IMR-90 (cell line): ENCODE measurements at regions not wholly inside any gene's neighbourhood (a gene's known extent, or its start where the extent isn't known, plus 50 kb on each side); places are given as distances from the start of the nearest gene placed in this dataset.
A peak's percentile ranks its signal among the peaks of the same experiment; 100 is the strongest.

Source experiments
- ATAC-seq: fragments of 200-7000 bp; cut with Tn5 transposase; 2 replicates; pipeline ENCODE4 v1.9.1; 2020; ENCODE audit warnings: low read depth, mild to moderate bottlenecking, moderate library complexity
- BruUV-seq: library from RNA; stranded (reverse); fragments of 400-500 nt; replicated peaks from 2 replicates; lab custom pipeline; 2021; lab: Mats Ljungman, UMichigan
- CTCF ChIA-PET: fragments of 300-600 bp; formaldehyde crosslinking; extraction: SDS; loops from one replicate; lab custom pipeline; 2021; ENCODE audit warnings: antibody characterized with exemption; lab: Yijun Ruan, JAX
- POLR2A ChIA-PET: fragments of 300-600 bp; sonication (Branson Sonifier 250); formaldehyde crosslinking; loops from one replicate; lab custom pipeline; 2022; ENCODE audit warnings: antibody characterized with exemption; ENCODE audit not compliant: unreplicated experiment; lab: Charles Lee
- DNase-seq: peaks from one replicate; pipeline ENCODE4 v3.0.0; 2013
- H2AFZ ChIP-seq: replicated peaks from 2 replicates; pipeline ENCODE3; 2013; ENCODE audit warnings: low read length, mild to moderate bottlenecking; ENCODE audit not compliant: poor library complexity
- H2AK5ac ChIP-seq: 2 replicates; pipeline ENCODE4 v1.6.1; 2013; ENCODE audit warnings: low read depth, low read length, inconsistent platforms
- H2AK9ac ChIP-seq: replicated peaks from 2 replicates; pipeline ENCODE3; 2013; ENCODE audit warnings: mild to moderate bottlenecking, low read depth, low read length, moderate library complexity; ENCODE audit not compliant: poor library complexity
- H2BK120ac ChIP-seq: 2 replicates; pipeline ENCODE4 v1.6.1; 2013; ENCODE audit warnings: low read depth, low read length, inconsistent platforms
- H2BK15ac ChIP-seq: 3 replicates; pipeline ENCODE4 v1.6.1; 2013; ENCODE audit warnings: low read depth, low read length, inconsistent platforms
- H2BK20ac ChIP-seq: 2 replicates; pipeline ENCODE4 v1.6.1; 2013; ENCODE audit warnings: low read depth, mild to moderate bottlenecking, inconsistent platforms, low read length, moderate library complexity
- H2BK5ac ChIP-seq: 2 replicates; pipeline ENCODE4 v1.6.1; 2013; ENCODE audit warnings: mild to moderate bottlenecking, low read depth, low read length, inconsistent platforms; ENCODE audit not compliant: poor library complexity, severe bottlenecking
- H3K14ac ChIP-seq: replicated peaks from 2 replicates; pipeline ENCODE4 v1.6.1; 2013; ENCODE audit warnings: low read depth, low read length, inconsistent platforms
- H3K18ac ChIP-seq: 2 replicates; pipeline ENCODE4 v1.6.1; 2013; ENCODE audit warnings: low read depth, low read length, control low read depth
- H3K23ac ChIP-seq: 2 replicates; pipeline ENCODE4 v1.6.1; 2013; ENCODE audit warnings: low read depth, low read length, inconsistent platforms
- H3K27ac ChIP-seq: 2 replicates; pipeline ENCODE4 v1.5.1; 2013; ENCODE audit warnings: mild to moderate bottlenecking, control low read depth, low read length; ENCODE audit not compliant: insufficient read depth
- H3K27me3 ChIP-seq: 2 replicates; pipeline ENCODE4 v1.6.1; 2013; ENCODE audit warnings: low read length; ENCODE audit not compliant: control insufficient read depth, insufficient read depth
- H3K36me3 ChIP-seq: 2 replicates; pipeline ENCODE4 v1.6.1; 2013; ENCODE audit warnings: low read length, mixed read lengths; ENCODE audit not compliant: control insufficient read depth, insufficient read depth
- H3K4ac ChIP-seq: 2 replicates; pipeline ENCODE4 v1.6.1; 2013; ENCODE audit warnings: low read depth, low read length, inconsistent platforms
- H3K4me1 ChIP-seq: 2 replicates; pipeline ENCODE4 v1.6.1; 2013; ENCODE audit warnings: low read length, mixed read lengths; ENCODE audit not compliant: control insufficient read depth, insufficient read depth
- H3K4me2 ChIP-seq: 2 replicates; pipeline ENCODE4 v1.6.1; 2013; ENCODE audit warnings: low read depth, mild to moderate bottlenecking, control low read depth, low read length, moderate library complexity
- H3K4me3 ChIP-seq: 2 replicates; pipeline ENCODE4 v1.5.1; 2013; ENCODE audit warnings: low read depth, mild to moderate bottlenecking, control low read depth, low read length, moderate library complexity; ENCODE audit not compliant: insufficient read depth
- H3K56ac ChIP-seq: 2 replicates; pipeline ENCODE4 v1.6.1; 2013; ENCODE audit warnings: low read length, inconsistent platforms; ENCODE audit not compliant: insufficient read depth; ENCODE audit errors: extremely low read depth
- H3K79me1 ChIP-seq, 2 experiments: 2 replicates each; pipeline ENCODE4 v1.6.1; 2013; ENCODE audit warnings: low read length in 2 of 2, inconsistent platforms in 1 of 2, low read depth in 1 of 2
- H3K9ac ChIP-seq: 2 replicates; pipeline ENCODE4 v1.6.1; 2013; ENCODE audit warnings: low read depth, low read length, control low read depth
- H3K9me1 ChIP-seq: 2 replicates; pipeline ENCODE4 v1.6.1; 2013; ENCODE audit warnings: low read length, inconsistent platforms; ENCODE audit not compliant: insufficient read depth
- H3K9me3 ChIP-seq: 2 replicates; pipeline ENCODE4 v1.6.1; 2013; ENCODE audit warnings: low read length; ENCODE audit not compliant: control insufficient read depth, insufficient read depth
- H4K20me1 ChIP-seq: 2 replicates; pipeline ENCODE4 v1.6.1; 2013; ENCODE audit warnings: low read length, inconsistent platforms; ENCODE audit not compliant: insufficient read depth
- H4K5ac ChIP-seq: 2 replicates; pipeline ENCODE4 v1.6.1; 2013; ENCODE audit warnings: mild to moderate bottlenecking, low read depth, low read length, control low read depth
- H4K8ac ChIP-seq, 2 experiments: 2 replicates each; pipeline ENCODE4 v1.6.1; 2013; ENCODE audit warnings: low read depth in 2 of 2, low read length in 2 of 2, control low read depth in 1 of 2, inconsistent platforms in 1 of 2
- H4K91ac ChIP-seq: 2 replicates; pipeline ENCODE4 v1.6.1; 2013; ENCODE audit warnings: low read depth, low read length, inconsistent platforms; ENCODE audit not compliant: insufficient read depth
- BHLHE40 ChIP-seq: fragments of 150-350 bp; IDR thresholded peaks from 2 replicates; pipeline ENCODE4 v1.6.1; 2016; ENCODE audit warnings: mild to moderate bottlenecking, low read depth, low read length
- CEBPB ChIP-seq: IDR thresholded peaks from 2 replicates; pipeline ENCODE4 v1.6.1; 2012; ENCODE audit warnings: low read depth, low read length, improper control_type of control experiment
- CHD1 ChIP-seq: IDR thresholded peaks from 2 replicates; pipeline ENCODE4 v1.6.1; 2012; ENCODE audit warnings: low read depth, low read length, improper control_type of control experiment
- CTCF ChIP-seq: conservative IDR thresholded peaks from 2 replicates; pipeline ENCODE4 v1.5.1; 2012; ENCODE audit warnings: mild to moderate bottlenecking, low read depth, low read length, improper control_type of control experiment
- FOS ChIP-seq: fragments of 150-350 bp; IDR thresholded peaks from 2 replicates; pipeline ENCODE4 v1.6.1; 2016; ENCODE audit warnings: low read depth, low read length
- MAZ ChIP-seq: IDR thresholded peaks from 2 replicates; pipeline ENCODE4 v1.6.1; 2012; ENCODE audit warnings: low read depth, mild to moderate bottlenecking, low read length, improper control_type of control experiment, moderate library complexity, borderline replicate concordance
- NFE2L2 ChIP-seq: fragments of 150-350 bp; IDR thresholded peaks from 2 replicates; pipeline ENCODE4 v1.6.1; 2016; ENCODE audit warnings: low read depth, mild to moderate bottlenecking, low read length
- RAD21 ChIP-seq: IDR thresholded peaks from 2 replicates; pipeline ENCODE4 v1.6.1; 2012; ENCODE audit warnings: low read length, improper control_type of control experiment
- USF2 ChIP-seq: fragments of 150-350 bp; IDR thresholded peaks from 2 replicates; pipeline ENCODE4 v1.6.1; 2017; ENCODE audit warnings: mild to moderate bottlenecking, antibody characterized with exemption, low read length, low read depth
- WGBS, 2 experiments: methylation state at CpG; one replicate each; pipeline versions ENCODE4 v1.1.5 to v1.1.7; 2013; ENCODE audit warnings: missing lambda C conversion rate in 2 of 2; ENCODE audit not compliant: insufficient read length in 1 of 2; ENCODE audit errors: extremely low coverage in 2 of 2; 5-methylcytosine and 5-hydroxymethylcytosine counted together
- dilution Hi-C: fragments of 300-500 bp; cut with HindIII; formaldehyde crosslinking; loops from one replicate; pipeline ENCODE4 v1.14.3; 2018; ENCODE audit warnings: low sequenced_read_pairs; ENCODE audit not compliant: unreplicated experiment
- in situ Hi-C: fragments of 300-500 bp; cut with MboI; formaldehyde crosslinking; loops from 3 replicates; pipeline ENCODE4 v1.14.3; 2019; ENCODE audit warnings: low sequenced_read_pairs, inconsistent platforms, mixed read lengths
- intact Hi-C: fragments of 100-400 bp; cut with micrococcal nuclease; formaldehyde crosslinking; loops from 2 replicates; pipeline ENCODE4 v1.10.0; 2022
- TF ChIP-seq, protein P1 (sequence below): fragments of 150-350 bp; IDR thresholded peaks from 2 replicates; pipeline ENCODE4 v1.6.1; 2016; ENCODE audit warnings: low read depth, mild to moderate bottlenecking, low read length, moderate library complexity, borderline replicate concordance

DNA sequence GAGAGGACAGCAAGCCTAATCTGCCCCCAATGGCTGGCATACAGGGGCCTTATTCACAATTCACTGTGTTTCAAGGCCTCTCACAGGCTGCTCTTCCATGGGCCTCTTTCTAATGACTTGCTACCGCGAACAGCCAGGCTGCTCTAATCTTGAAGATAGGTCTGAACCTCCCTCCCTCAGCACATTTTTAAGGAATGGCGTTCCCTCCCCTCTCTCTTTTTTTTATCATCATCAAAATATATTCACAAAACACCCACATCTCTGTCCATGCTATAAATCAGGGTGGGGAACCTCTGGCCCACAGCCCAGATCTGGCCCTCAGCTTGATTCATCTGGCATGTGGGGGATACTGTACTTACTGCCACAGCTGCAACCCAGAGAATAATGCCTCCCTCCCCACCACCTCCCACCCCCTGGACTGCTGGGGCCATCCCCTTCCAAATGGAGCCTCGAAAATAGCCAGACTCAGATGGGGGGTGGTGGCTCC is 62.5 kb downstream of the PABIR2 start:
- H3K18ac ChIP-seq, result no peak overlapping the region; the same call in 1 of the 2 replicates
- peak overlapping the region; percentile 21; the same call in 1 of the 2 replicates for H3K27ac ChIP-seq
- no peak overlapping the region for H2BK15ac ChIP-seq
- DNase-seq (peak; percentile 80), ATAC-seq (peak; percentile 48)
- H3K4ac ChIP-seq, result peak overlapping the region; percentile 67
- no peak overlapping the region for H3K23ac ChIP-seq
- no peak overlapping the region for H2AK5ac ChIP-seq
- no peak overlapping the region for H3K56ac ChIP-seq
- no peak overlapping the region; the same call in 1 of the 2 replicates for H4K5ac ChIP-seq
- H3K14ac ChIP-seq, result 0 out of 2 replicates have a peak overlapping the region, but pooled peaks have one; percentile 52
- H3K4me2 ChIP-seq, result no peak overlapping the region
- dilution Hi-C loops, result no loop called here
- no peak overlapping the region for H4K91ac ChIP-seq
- peak overlapping the region; percentile 50 for H2AFZ ChIP-seq
- H2BK120ac ChIP-seq, result peak overlapping the region; percentile 78
- ChIA-PET POLR2A (no interaction called here), CTCF (interaction anchor here (1.2 kb wide), 1 partner anchor 19 kb away, joined by 4 read pairs; no protein-coding TSS in a partner anchor)
- no TSS peak for BruUV-seq
- 33% methylated on average over 3 of the region's 4 CpGs; no CpG with 5 or more reads in 1 of the 2 experiments for WGBS, 2 experiments
- H3K9ac ChIP-seq, result no peak overlapping the region
- TF ChIP-seq MAZ (no peak), CEBPB (no peak), FOS (no peak), BHLHE40 (no peak), CTCF (no peak), USF2 (no peak), CHD1 (no peak), NFE2L2 (no peak), RAD21 (no peak)
- TF ChIP-seq, protein P1, sequence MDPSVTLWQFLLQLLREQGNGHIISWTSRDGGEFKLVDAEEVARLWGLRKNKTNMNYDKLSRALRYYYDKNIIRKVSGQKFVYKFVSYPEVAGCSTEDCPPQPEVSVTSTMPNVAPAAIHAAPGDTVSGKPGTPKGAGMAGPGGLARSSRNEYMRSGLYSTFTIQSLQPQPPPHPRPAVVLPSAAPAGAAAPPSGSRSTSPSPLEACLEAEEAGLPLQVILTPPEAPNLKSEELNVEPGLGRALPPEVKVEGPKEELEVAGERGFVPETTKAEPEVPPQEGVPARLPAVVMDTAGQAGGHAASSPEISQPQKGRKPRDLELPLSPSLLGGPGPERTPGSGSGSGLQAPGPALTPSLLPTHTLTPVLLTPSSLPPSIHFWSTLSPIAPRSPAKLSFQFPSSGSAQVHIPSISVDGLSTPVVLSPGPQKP, result no peak
- no peak overlapping the region for H2BK5ac ChIP-seq
- intact Hi-C loops, result no loop called here
- peak overlapping the region in 1 of 2 experiments; percentile 40; a peak in 1 of 4 replicates for H4K8ac ChIP-seq
- H3K9me3 ChIP-seq, result no peaks in the 10 kb centered on the region
- no peaks in the 10 kb centered on the region for H3K36me3 ChIP-seq
- H3K27me3 ChIP-seq, result peaks cover 3% of the 10 kb centered on the region; the same call in 1 of the 2 replicates
- no peaks in the 10 kb centered on the region for H3K79me1 ChIP-seq
- H3K4me3 ChIP-seq, result no peak overlapping the region
- H2BK20ac ChIP-seq, result peak overlapping the region; percentile 52
- in situ Hi-C loops, result no loop called here
- peak overlapping the region; percentile 7 for H2AK9ac ChIP-seq
- H3K9me1 ChIP-seq, result peaks cover 10% of the 10 kb centered on the region; the same call in 1 of the 2 replicates
- H4K20me1 ChIP-seq, result no peaks in the 10 kb centered on the region
- H3K4me1 ChIP-seq, result peaks cover 12% of the 10 kb centered on the region
